CD14-positive monocyte (primary cell): ENCODE measurements at regions not wholly inside any gene's neighbourhood (a gene's known extent, or its start where the extent isn't known, plus 50 kb on each side); places are given as distances from the start of the nearest gene placed in this dataset.
"Not testable (repeated sequence)": the region's sequence is repeated elsewhere in the genome, so short reads cannot be mapped to it uniquely, and the experiment has no call there.

Experiments
- DNase-seq, 3 donors: peaks; one replicate each; pipeline ENCODE4 v3.0.0-alpha.2; 2011 to 2022
- H2AFZ ChIP-seq: 2 replicates; pipeline ENCODE4 v1.6.0; 2012; ENCODE audit warnings: mild to moderate bottlenecking, low read depth, low read length, inconsistent platforms; ENCODE audit not compliant: insufficient read depth, poor library complexity, severe bottlenecking
- H3K27ac ChIP-seq, 2 donors: 1 replicate in 1 of 2; 2 replicates in 1 of 2; pipeline ENCODE4 v1.5.1; 2012 to 2013; ENCODE audit warnings: low read length in 2 of 2, control low read depth in 1 of 2, inconsistent platforms in 1 of 2, low read depth in 1 of 2, mild to moderate bottlenecking in 1 of 2
- H3K27me3 ChIP-seq, 2 donors: one replicate each; pipeline versions ENCODE4 v1.6.0 to v1.6.1; 2011 to 2013; ENCODE audit warnings: low read length in 2 of 2; ENCODE audit not compliant: control insufficient read depth in 2 of 2, insufficient read depth in 2 of 2
- H3K36me3 ChIP-seq, 2 donors: replicated peaks in 1 of 2; 1 replicate in 1 of 2; 2 replicates in 1 of 2; pipeline versions ENCODE4 v1.5.1 to v1.6.1; 2012 to 2013; ENCODE audit warnings: low read length in 2 of 2, control low read depth in 1 of 2, inconsistent platforms in 1 of 2, mild to moderate bottlenecking in 1 of 2; ENCODE audit not compliant: insufficient read depth in 2 of 2, control insufficient read depth in 1 of 2
- H3K4me1 ChIP-seq, 2 donors: 1 replicate in 1 of 2; 2 replicates in 1 of 2; pipeline versions ENCODE4 v1.5.1 to v1.6.1; 2012 to 2013; ENCODE audit warnings: low read length in 2 of 2, control low read depth in 1 of 2, inconsistent platforms in 1 of 2, mild to moderate bottlenecking in 1 of 2, moderate library complexity in 1 of 2; ENCODE audit not compliant: insufficient read depth in 2 of 2, control insufficient read depth in 1 of 2
- H3K4me2 ChIP-seq: replicated peaks from 2 replicates; pipeline ENCODE3; 2012; ENCODE audit warnings: low read length, moderate library complexity, mild to moderate bottlenecking; ENCODE audit not compliant: poor library complexity, severe bottlenecking; ENCODE audit errors: extremely low read depth
- H3K4me3 ChIP-seq, 3 experiments: fragments of 200-600 bp in 1 of 3; sonication (generic) in 1 of 3; replicated peaks in 1 of 3; 1 replicate in 2 of 3; 2 replicates in 1 of 3; pipeline ENCODE4 v1.5.1; 2011 to 2013; ENCODE audit warnings: low read length in 3 of 3, mild to moderate bottlenecking in 3 of 3, control low read depth in 2 of 3, low read depth in 2 of 3, inconsistent platforms in 1 of 3, moderate library complexity in 1 of 3
- H3K79me2 ChIP-seq: 2 replicates; pipeline ENCODE4 v1.6.0; 2012; ENCODE audit warnings: mild to moderate bottlenecking, control low read depth, inconsistent platforms, low read length, moderate library complexity; ENCODE audit not compliant: insufficient read depth
- H3K9ac ChIP-seq: 2 replicates; pipeline ENCODE4 v1.6.0; 2017; ENCODE audit warnings: low read length, mild to moderate bottlenecking; ENCODE audit not compliant: insufficient read depth, poor library complexity, severe bottlenecking
- H3K9me3 ChIP-seq, 2 donors: replicated peaks in 1 of 2; 1 replicate in 1 of 2; 2 replicates in 1 of 2; pipeline versions ENCODE4 v1.5.1 to v1.6.1; 2012 to 2013; ENCODE audit warnings: low read length in 2 of 2, control low read depth in 1 of 2; ENCODE audit not compliant: control insufficient read depth in 1 of 2, insufficient read depth in 1 of 2
- H4K20me1 ChIP-seq: 2 replicates; pipeline ENCODE4 v1.6.0; 2012; ENCODE audit warnings: mild to moderate bottlenecking, low read length, control low read depth, moderate library complexity; ENCODE audit not compliant: insufficient read depth
- H3K27ac Mint-ChIP-seq, 7 donors: one replicate each; pipeline ENCODE4 v1.8.0; 2020; ENCODE audit warnings: mild to moderate bottlenecking in 7 of 7, mixed read lengths in 7 of 7, moderate library complexity in 6 of 7, inconsistent platforms in 2 of 7
- H3K27me3 Mint-ChIP-seq, 3 donors: one replicate each; pipeline ENCODE4 v1.8.0; 2021 to 2022; ENCODE audit warnings: low read depth in 3 of 3, mild to moderate bottlenecking in 3 of 3, mixed read lengths in 3 of 3, moderate library complexity in 3 of 3, inconsistent platforms in 1 of 3
- H3K36me3 Mint-ChIP-seq, 2 donors: one replicate each; pipeline ENCODE4 v1.8.0; 2020; ENCODE audit warnings: mixed read lengths in 2 of 2, inconsistent platforms in 1 of 2, mild to moderate bottlenecking in 1 of 2
- H3K4me1 Mint-ChIP-seq: one replicate; pipeline ENCODE4 v1.8.0; 2020; ENCODE audit warnings: mild to moderate bottlenecking, mixed read lengths
- H3K4me3 Mint-ChIP-seq, 2 donors: one replicate each; pipeline ENCODE4 v1.8.0; 2020; ENCODE audit warnings: mild to moderate bottlenecking in 2 of 2, mixed read lengths in 2 of 2, moderate library complexity in 1 of 2
- H3K9me3 Mint-ChIP-seq, 7 donors: one replicate each; pipeline ENCODE4 v1.8.0; 2020 to 2022; ENCODE audit warnings: mixed read lengths in 7 of 7, mild to moderate bottlenecking in 6 of 7, moderate library complexity in 6 of 7, inconsistent platforms in 2 of 7
- CTCF ChIP-seq: fragments of 200-600 bp; IDR thresholded peaks from one replicate; pipeline ENCODE4 v1.8.0; 2022; ENCODE audit warnings: antibody characterized with exemption, mild to moderate bottlenecking
- WGBS: methylation state at CpG from one replicate; pipeline ENCODE4 v1.1.5; 2013; ENCODE audit warnings: missing lambda C conversion rate; ENCODE audit not compliant: insufficient coverage; 5-methylcytosine and 5-hydroxymethylcytosine counted together
- intact Hi-C, 2 donors: fragments of 100-400 bp; cut with micrococcal nuclease; formaldehyde crosslinking; loops; one replicate each; pipeline versions ENCODE4 v1.15.0 to v1.15.1; 2023

- Histone ChIP-seq H3K9me3 (peaks cover 5 to 9% of the 10 kb centered on the region in 2 donors), H3K4me1 (no peaks in the 10 kb centered on the region), H3K27ac (no peak overlapping the region), H3K79me2 (no peaks in the 10 kb centered on the region), H3K4me3 (no peak overlapping the region), H3K36me3 (no peaks in the 10 kb centered on the region), H3K9ac (no peak overlapping the region), H3K27me3 (no peaks in the 10 kb centered on the region), H2AFZ (no peak overlapping the region), H3K4me2 (no peak overlapping the region), H4K20me1 (no peaks in the 10 kb centered on the region)
- WGBS: 50% methylated on average over 1 of the region's 4 CpGs
- Mint-ChIP-seq H3K9me3 (peaks cover 0 to 5% (median 2%) of the 10 kb centered on the region in 7 donors), H3K4me3 (no peak overlapping the region), H3K27me3 (no peaks in the 10 kb centered on the region), H3K27ac (no peak overlapping the region), H3K36me3 (no peaks in the 10 kb centered on the region), H3K4me1 (no peaks in the 10 kb centered on the region)
- intact Hi-C loops: no loop called here
- no peak for DNase-seq
- no peak for TF ChIP-seq CTCF
These were observed 862.6 kb downstream of the EFNB2 start for GRCh38 chr13:105672881-105673280.

GRCh38 chr13:105671131-105671530, 864.3 kb downstream of the EFNB2 start:
- H2AFZ ChIP-seq, H3K9me3 ChIP-seq, H3K4me2 ChIP-seq, H3K27ac ChIP-seq, H3K27me3 ChIP-seq, H3K27me3 Mint-ChIP-seq, H3K4me1 Mint-ChIP-seq, H3K36me3 Mint-ChIP-seq, H3K4me3 Mint-ChIP-seq, H4K20me1 ChIP-seq, H3K9ac ChIP-seq, H3K9me3 Mint-ChIP-seq, intact Hi-C loops, H3K27ac Mint-ChIP-seq, H3K4me3 ChIP-seq, DNase-seq, H3K36me3 ChIP-seq, H3K79me2 ChIP-seq, H3K4me1 ChIP-seq: not testable (repeated sequence)
- 89% methylated on average over 6 of the region's 9 CpGs for WGBS
